HepG2 (cell line): ENCODE measurements at regions not wholly inside any gene's neighbourhood (a gene's known extent, or its start where the extent isn't known, plus 50 kb on each side); places are given as distances from the start of the nearest gene placed in this dataset.

Source experiments
- ATAC-seq: fragments of 200-7000 bp; cut with Tn5 transposase; 3 replicates; pipeline ENCODE4 v1.9.1; 2020; ENCODE audit warnings: mild to moderate bottlenecking, moderate library complexity
- BruUV-seq: library from RNA; stranded (reverse); fragments of 400-500 nt; replicated peaks from 2 replicates; lab custom pipeline; 2021; lab: Mats Ljungman, UMichigan
- CTCF ChIA-PET: fragments of 300-600 bp; formaldehyde crosslinking; extraction: SDS; loops from one replicate; lab custom pipeline; 2021; ENCODE audit warnings: low total read pairs, inconsistent platforms, low intra/inter-chr PET ratio; lab: Yijun Ruan, JAX
- POLR2A ChIA-PET: fragments of 350-600 bp; sonication (Branson Sonifier 250); formaldehyde crosslinking; loops from one replicate; lab custom pipeline; 2020; ENCODE audit warnings: antibody characterized with exemption, inconsistent platforms; lab: Yijun Ruan, JAX
- DNase-seq: peaks from one replicate; pipeline ENCODE4 v3.0.0-alpha.2; 2015; ENCODE audit warnings: low spot score
- FAIRE-seq: peaks from 3 replicates; lab custom pipeline; 2011; peaks lifted over from hg19 to GRCh38; lab: Jason Lieb, UNC
- H2AFZ ChIP-seq: one replicate; pipeline ENCODE4 v1.6.1; 2011; ENCODE audit warnings: low read length, inconsistent platforms
- H3K27ac ChIP-seq: fragments of 300-600 bp; 3 replicates; pipeline ENCODE4 v1.8.0; 2011; ENCODE audit warnings: mixed run types, mild to moderate bottlenecking, mixed read lengths, low read length, inconsistent platforms; ENCODE audit not compliant: insufficient read depth; ENCODE audit errors: extremely low read length
- H3K27me3 ChIP-seq, 2 experiments: fragments of 200-600 bp in 1 of 2; 2 replicates in 1 of 2; 3 replicates in 1 of 2; pipeline versions ENCODE4 v1.6.0 to v1.8.0; 2011; ENCODE audit warnings: low read length in 2 of 2, mild to moderate bottlenecking in 2 of 2, moderate library complexity in 2 of 2, inconsistent platforms in 1 of 2; ENCODE audit not compliant: insufficient read depth in 2 of 2, control insufficient read depth in 1 of 2
- H3K36me3 ChIP-seq, 2 experiments: fragments of 200-600 bp in 1 of 2; replicated peaks in 1 of 2; 2 replicates in 1 of 2; 3 replicates in 1 of 2; pipeline versions ENCODE4 v1.5.1 to v1.8.0; 2011; ENCODE audit warnings: low read length in 2 of 2, inconsistent platforms in 1 of 2; ENCODE audit not compliant: insufficient read depth in 2 of 2, control insufficient read depth in 1 of 2
- H3K4me1 ChIP-seq: 2 replicates; pipeline ENCODE4 v1.5.1; 2012; ENCODE audit warnings: low read length, inconsistent platforms; ENCODE audit not compliant: insufficient read depth
- H3K4me2 ChIP-seq: 2 replicates; pipeline ENCODE4 v1.6.0; 2011; ENCODE audit warnings: low read depth, low read length, inconsistent platforms
- H3K4me3 ChIP-seq, 3 experiments: fragments of 200-600 bp in 1 of 3; sonication (generic), shearing (Covaris generic) in 1 of 3; replicated peaks in 1 of 3; 2 replicates each; pipeline ENCODE4 v1.5.1; 2011 to 2016; ENCODE audit warnings: low read length in 3 of 3, inconsistent platforms in 2 of 3, low read depth in 2 of 3, mild to moderate bottlenecking in 2 of 3, control low read depth in 1 of 3, mixed read lengths in 1 of 3; ENCODE audit not compliant: insufficient read depth in 1 of 3
- H3K79me2 ChIP-seq: one replicate; pipeline ENCODE4 v1.6.1; 2011; ENCODE audit warnings: low read length, inconsistent platforms; ENCODE audit not compliant: insufficient read depth
- H3K9ac ChIP-seq: 2 replicates; pipeline ENCODE4 v1.6.0; 2011; ENCODE audit warnings: mild to moderate bottlenecking, low read depth, low read length, inconsistent platforms; ENCODE audit not compliant: insufficient read depth
- H3K9me3 ChIP-seq: 2 replicates; pipeline ENCODE4 v1.5.1; 2012; ENCODE audit warnings: mild to moderate bottlenecking, low read length
- H4K20me1 ChIP-seq: 2 replicates; pipeline ENCODE4 v1.6.0; 2011; ENCODE audit warnings: inconsistent platforms, mild to moderate bottlenecking, low read length, moderate library complexity; ENCODE audit not compliant: insufficient read depth
- CREB1 ChIP-seq, 2 experiments: fragments of 450-650 bp in 1 of 2; IDR thresholded peaks; 2 replicates each; pipeline ENCODE4 v1.6.1; 2016 to 2017; ENCODE audit warnings: control low read depth in 1 of 2, mild to moderate bottlenecking in 1 of 2, missing compliant biosample characterization in 1 of 2, missing genetic modification characterization in 1 of 2
- KDM1A ChIP-seq: IDR thresholded peaks from 2 replicates; pipeline ENCODE4 v1.6.1; 2016; ENCODE audit warnings: missing compliant biosample characterization
- MBD4 ChIP-seq: IDR thresholded peaks from 2 replicates; pipeline ENCODE4 v1.6.1; 2012; ENCODE audit warnings: low read length, inconsistent platforms, borderline replicate concordance
- REPIN1 ChIP-seq: sonication (generic); formaldehyde crosslinking; IDR thresholded peaks from 2 replicates; pipeline ENCODE4 v1.8.0; 2022; ENCODE audit warnings: missing genetic modification reagents, low read depth, mild to moderate bottlenecking, borderline replicate concordance
- SOX5 ChIP-seq: IDR thresholded peaks from 2 replicates; pipeline ENCODE4 v1.6.1; 2016; ENCODE audit warnings: borderline replicate concordance
- TFDP1 ChIP-seq: IDR thresholded peaks from 2 replicates; pipeline ENCODE4 v1.6.1; 2016; ENCODE audit warnings: missing compliant biosample characterization, missing genetic modification reagents, borderline replicate concordance
- ZNF317 ChIP-seq: sonication (generic); formaldehyde crosslinking; IDR thresholded peaks from 2 replicates; pipeline ENCODE4 v1.5.0; 2020; ENCODE audit warnings: mild to moderate bottlenecking, missing genetic modification reagents
- ZNF451 ChIP-seq: sonication (generic); formaldehyde crosslinking; IDR thresholded peaks from 2 replicates; pipeline ENCODE4 v1.5.0; 2020; ENCODE audit warnings: mild to moderate bottlenecking, missing genetic modification reagents
- ZNF503 ChIP-seq: sonication (generic); formaldehyde crosslinking; IDR thresholded peaks from 2 replicates; pipeline ENCODE4 v1.4.0; 2020; ENCODE audit warnings: missing genetic modification reagents
- WGBS: methylation state at CpG from one replicate; pipeline ENCODE4 v1.1.6; 2017; ENCODE audit warnings: low lambda C conversion rate; 5-methylcytosine and 5-hydroxymethylcytosine counted together
- in situ Hi-C: cut with HindIII; loops from 2 replicates; pipeline ENCODE4 v1.10.0; 2017; ENCODE audit warnings: low pct_unique_long_range_greater_than_20kb; ENCODE audit not compliant: extremely low pct_ligation_motif_present
- intact Hi-C: fragments of 100-400 bp; cut with micrococcal nuclease; formaldehyde crosslinking; loops from one replicate; pipeline ENCODE4 v1.10.0; 2022; ENCODE audit not compliant: unreplicated experiment

GRCh38 chr2:191557841-191558240 lies 120.1 kb upstream of the NABP1 start:
- FAIRE-seq = no peak
- Histone ChIP-seq H3K4me3 (no peak overlapping the region), H3K36me3 (no peaks in the 10 kb centered on the region), H3K79me2 (no peaks in the 10 kb centered on the region), H3K4me1 (no peaks in the 10 kb centered on the region), H3K4me2 (no peak overlapping the region), H4K20me1 (no peaks in the 10 kb centered on the region), H3K9ac (no peak overlapping the region), H2AFZ (no peak overlapping the region), H3K27me3 (peaks cover 0 to 7% of the 10 kb centered on the region in 2 experiments; a peak in 2 of 5 replicates), H3K9me3 (no peaks in the 10 kb centered on the region), H3K27ac (no peak overlapping the region)
- ChIA-PET POLR2A (no interaction called here), CTCF (no interaction called here)
- TF ChIP-seq ZNF503 (CRISPR knock-in tag) (no peak), KDM1A (CRISPR knock-in tag) (no peak), ZNF451 (CRISPR knock-in tag) (no peak), REPIN1 (CRISPR knock-in tag) (no peak), ZNF317 (CRISPR knock-in tag) (no peak), MBD4 (no peak), SOX5 (CRISPR knock-in tag) (no peak), TFDP1 (CRISPR knock-in tag) (no peak), CREB1 (IDR thresholded peaks at IDR 0.05) (no peak), CREB1 (CRISPR knock-in tag; IDR thresholded peaks at IDR 0.05) (no peak)
- in situ Hi-C loops = loop anchor here (5.0 kb wide), 1 partner anchor 604 kb away; no protein-coding TSS in a partner anchor
- no peak for ATAC-seq
- intact Hi-C loops = no loop called here
- no peak for DNase-seq
- BruUV-seq = no TSS peak
- WGBS = 52% methylated on average over 5 of the region's 5 CpGs
